CD4-positive, alpha-beta T cell treated with Interferon alpha-2 for 1 hour (primary cell): ENCODE measurements at regions not wholly inside any gene's neighbourhood (a gene's known extent, or its start where the extent isn't known, plus 50 kb on each side); places are given as distances from the start of the nearest gene placed in this dataset.

Experiments
- DNase-seq, 2 donors: peaks; one replicate each; pipeline ENCODE4 v3.0.0-alpha.2; 2020 to 2022

DNA sequence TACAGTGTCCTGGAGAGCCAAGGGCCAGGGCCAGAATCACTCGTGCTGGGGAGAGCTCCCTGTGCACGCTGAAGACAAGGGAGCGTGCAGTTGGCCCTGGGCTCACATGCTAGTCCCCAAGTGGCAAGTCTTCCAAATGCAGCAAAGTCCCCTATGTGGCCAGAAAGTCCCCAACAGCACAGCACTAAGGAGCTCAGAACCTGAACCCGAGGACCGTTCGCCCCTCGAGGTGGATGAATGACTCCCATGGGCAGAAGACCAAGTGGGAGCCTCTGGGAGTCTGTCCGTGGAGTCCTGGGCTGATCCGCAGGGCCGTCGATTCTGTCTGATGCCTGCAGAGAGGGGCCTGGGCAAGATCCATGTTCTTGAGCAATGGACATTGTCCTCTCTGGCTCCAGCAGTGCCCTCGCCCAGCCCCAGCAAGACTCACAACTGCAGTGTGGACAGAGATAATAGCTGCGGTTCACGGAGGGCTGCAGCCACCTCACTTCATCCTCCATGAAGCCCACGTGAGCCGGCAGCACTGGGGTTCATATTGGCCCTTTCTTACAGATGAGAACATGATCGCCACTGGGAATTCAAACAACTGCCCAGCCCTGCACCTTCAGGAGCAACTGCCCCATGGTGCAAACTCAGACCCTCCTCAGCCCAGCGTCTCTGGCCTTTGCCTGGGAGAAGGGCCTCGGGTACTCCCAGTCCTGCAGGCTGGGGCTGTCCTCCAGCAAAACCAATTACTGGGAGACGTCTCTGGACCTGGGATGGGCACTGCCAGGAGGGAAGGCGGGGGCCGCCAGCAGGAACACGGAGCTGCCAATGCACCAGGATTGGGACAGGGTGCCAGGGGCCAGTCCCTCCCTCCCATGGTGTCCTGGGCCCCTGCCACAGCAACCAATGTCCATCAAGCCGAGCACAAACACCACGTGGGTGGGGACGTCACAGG lies 243.7 kb downstream of the NPHP4 start:
- DNase-seq, result no peak

GRCh38 chr1:5747426-5748285 lies 244.6 kb downstream of the NPHP4 start:
- DNase-seq, result no peak

- no peak for DNase-seq
These were observed 245.4 kb downstream of the NPHP4 start for GRCh38 chr1:5746611-5747425.

GRCh38 chr1:5745800-5746610 lies 246.2 kb downstream of the NPHP4 start:
- DNase-seq, result peak; percentile 31 to 64

GRCh38 chr1:5744911-5745799 lies 247.1 kb downstream of the NPHP4 start:
- DNase-seq, result no peak

DNA sequence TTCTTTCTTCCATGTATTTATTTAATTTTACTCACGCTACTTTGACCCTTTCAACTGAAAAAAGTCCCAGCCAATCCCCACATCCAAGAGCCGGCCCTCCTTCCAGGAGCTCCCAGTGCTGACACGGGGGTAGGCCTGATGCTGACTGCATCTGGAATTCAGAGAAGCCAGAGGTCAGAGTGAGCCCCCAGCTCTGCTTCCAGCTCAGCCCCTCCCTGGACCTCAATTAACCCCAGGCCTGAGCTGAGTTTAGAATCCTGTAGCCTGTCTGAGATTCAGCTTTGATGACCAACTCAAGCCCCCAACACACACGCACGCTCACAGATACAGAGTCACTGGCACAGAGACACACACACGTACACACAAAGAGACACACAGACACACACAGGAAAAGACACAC lies 247.9 kb downstream of the NPHP4 start:
- no peak for DNase-seq

GRCh38 chr1:5743435-5744095 lies 248.7 kb downstream of the NPHP4 start:
- no peak for DNase-seq

- no peak for DNase-seq
These were observed 249.4 kb downstream of the NPHP4 start for GRCh38 chr1:5742801-5743200.

DNA sequence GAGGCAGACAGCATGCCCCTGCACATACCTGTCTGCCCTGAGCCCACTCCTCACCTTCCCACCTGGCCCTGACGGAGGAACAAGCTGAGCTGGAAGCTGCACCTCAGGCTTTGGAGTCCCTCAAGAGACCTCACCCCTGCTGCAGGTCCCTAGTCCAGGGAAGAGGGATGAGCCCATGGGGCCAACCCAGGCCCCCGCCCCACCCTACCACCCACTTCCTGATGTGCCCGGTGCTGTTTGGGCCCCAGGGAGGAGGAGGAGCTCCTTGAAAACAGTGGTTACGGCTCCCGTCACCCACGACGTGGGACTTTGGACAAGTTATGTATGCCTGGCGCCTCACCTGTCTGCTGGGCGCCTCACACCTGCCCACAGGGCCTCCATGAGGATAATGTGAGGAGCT lies 250.2 kb downstream of the NPHP4 start:
- no peak for DNase-seq

- no peak for DNase-seq
These were observed 251.1 kb downstream of the NPHP4 start for GRCh38 chr1:5740865-5741860.

DNA sequence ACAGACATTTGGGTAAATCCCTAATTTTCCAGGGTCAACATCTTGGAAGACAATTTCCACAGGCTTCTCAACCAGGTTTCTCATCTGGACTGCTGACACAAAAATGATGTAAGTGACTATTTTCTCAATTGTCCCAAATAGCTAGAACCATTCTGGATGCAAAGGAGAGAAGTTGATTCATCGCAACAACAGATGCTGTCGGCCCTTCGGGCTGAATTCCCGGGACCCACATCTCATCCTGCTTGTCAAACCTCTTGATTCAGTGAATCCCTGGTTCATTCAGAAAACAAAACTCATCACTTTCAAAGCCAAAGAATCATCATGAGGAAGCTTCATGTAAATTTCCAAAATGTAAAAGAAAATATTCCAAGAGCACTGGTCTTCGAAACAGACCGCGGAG lies 251.8 kb downstream of the NPHP4 start:
- DNase-seq, result no peak

- no peak for DNase-seq
These were observed 252.6 kb downstream of the NPHP4 start for GRCh38 chr1:5739561-5740078.

- no peak for DNase-seq
These were observed 253.2 kb downstream of the NPHP4 start for GRCh38 chr1:5738911-5739462.

DNA sequence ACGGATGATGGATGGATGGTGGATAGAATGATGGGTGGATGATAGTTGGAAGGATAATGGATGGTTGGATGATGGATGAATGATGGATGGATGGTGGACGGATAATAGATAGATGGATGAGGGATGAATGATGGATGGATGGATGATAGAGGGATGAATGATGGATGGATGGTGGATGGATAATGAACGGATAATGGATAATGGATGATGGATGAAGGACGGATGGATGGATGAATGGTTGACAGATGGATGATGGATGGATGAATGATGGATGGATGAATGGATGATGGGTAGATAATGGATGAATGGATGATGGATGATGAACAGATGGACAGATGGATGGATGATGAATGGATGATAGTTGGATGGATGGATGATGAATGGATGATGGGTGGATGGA lies 255.1 kb downstream of the NPHP4 start:
- no peak for DNase-seq

- DNase-seq, result no peak
These were observed 257.2 kb downstream of the NPHP4 start for GRCh38 chr1:5734996-5735395.

GRCh38 chr1:5734414-5734813 lies 257.8 kb downstream of the NPHP4 start:
- DNase-seq, result no peak

- DNase-seq, result no peak
These were observed 258.6 kb downstream of the NPHP4 start for GRCh38 chr1:5733596-5733995.

- DNase-seq, result no peak
These were observed 261.2 kb downstream of the NPHP4 start for GRCh38 chr1:5731110-5731423.
